Type B pancreatic cell (in vitro differentiated cells): ENCODE measurements at regions not wholly inside any gene's neighbourhood (a gene's known extent, or its start where the extent isn't known, plus 50 kb on each side); places are given as distances from the start of the nearest gene placed in this dataset.
"Not testable (repeated sequence)": the region's sequence is repeated elsewhere in the genome, so short reads cannot be mapped to it uniquely, and the experiment has no call there.

Source experiments
- DNase-seq: peaks from one replicate; pipeline ENCODE4 v3.0.0; 2021; ENCODE audit warnings: mixed read lengths; ENCODE audit not compliant: unreplicated experiment; ENCODE audit errors: extremely low spot score
- H3K27ac Mint-ChIP-seq: 2 replicates; pipeline ENCODE4 v1.8.0; 2021; ENCODE audit warnings: mild to moderate bottlenecking, mixed read lengths
- H3K27me3 Mint-ChIP-seq: 2 replicates; pipeline ENCODE4 v1.8.0; 2021; ENCODE audit warnings: mixed read lengths
- H3K36me3 Mint-ChIP-seq: 2 replicates; pipeline ENCODE4 v1.8.0; 2021; ENCODE audit warnings: mixed read lengths
- H3K4me1 Mint-ChIP-seq: one replicate; pipeline ENCODE4 v1.8.0; 2021; ENCODE audit warnings: mixed read lengths; ENCODE audit not compliant: unreplicated experiment
- H3K4me3 Mint-ChIP-seq: 2 replicates; pipeline ENCODE4 v1.8.0; 2021; ENCODE audit warnings: mild to moderate bottlenecking, mixed read lengths
- H3K9me3 Mint-ChIP-seq: 2 replicates; pipeline ENCODE4 v1.8.0; 2021; ENCODE audit warnings: mixed read lengths
- TF ChIP-seq, protein P1 (sequence below): fragments of 200-600 bp; sonication (generic); conservative IDR thresholded peaks from 2 replicates; pipeline ENCODE4 v1.5.0; 2021; ENCODE audit warnings: antibody characterized with exemption, mild to moderate bottlenecking

DNA sequence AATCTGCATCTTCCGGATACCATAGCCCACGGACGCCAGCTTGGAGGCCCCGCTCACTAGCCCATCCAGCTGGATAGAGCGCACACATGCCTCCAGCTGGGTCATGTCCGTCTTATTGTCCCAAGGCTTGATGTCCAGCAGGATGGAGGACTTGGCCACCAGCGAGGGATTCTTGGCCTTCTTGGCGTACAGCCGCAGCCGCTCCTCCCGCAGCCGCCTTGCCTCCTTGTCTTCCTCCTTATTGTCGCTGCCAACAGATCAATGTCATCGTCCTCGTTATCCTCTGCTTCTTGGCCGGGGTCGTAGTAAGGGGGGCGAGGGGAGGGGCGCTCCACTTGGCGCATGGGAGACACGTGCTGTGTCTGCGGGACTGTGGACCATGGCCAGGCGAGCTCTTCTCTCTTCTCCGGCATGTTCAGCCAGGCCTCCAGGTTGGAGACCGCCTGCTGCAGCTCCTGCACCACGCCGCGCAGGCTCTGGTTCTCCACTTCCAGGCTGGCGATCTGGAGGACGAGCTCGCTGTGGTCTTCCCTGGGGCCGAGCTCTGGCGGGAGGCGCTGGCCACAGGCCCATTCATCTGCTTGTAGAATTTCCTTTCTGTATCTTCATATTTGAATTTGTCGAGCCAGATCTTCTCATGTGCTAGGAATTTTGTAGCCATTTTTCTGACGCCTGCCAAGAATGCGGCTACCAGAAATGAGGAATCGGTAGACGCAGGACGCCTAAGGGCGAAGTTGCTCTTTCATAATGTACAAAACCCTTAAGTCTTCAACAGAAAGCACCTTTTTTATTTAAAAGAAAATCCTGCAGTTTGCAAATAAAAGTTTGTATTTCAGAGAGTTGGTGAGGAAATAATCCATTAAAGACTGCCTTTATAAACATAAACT lies 60.1 kb upstream of the PTPRK start:
- Mint-ChIP-seq H3K4me1 (no peaks in the 10 kb centered on the region), H3K9me3 (no peaks in the 10 kb centered on the region), H3K27me3 (no peaks in the 10 kb centered on the region), H3K36me3 (no peaks in the 10 kb centered on the region), H3K4me3 (no peak overlapping the region), H3K27ac (no peak overlapping the region)
- no peak for DNase-seq
- TF ChIP-seq, protein P1, sequence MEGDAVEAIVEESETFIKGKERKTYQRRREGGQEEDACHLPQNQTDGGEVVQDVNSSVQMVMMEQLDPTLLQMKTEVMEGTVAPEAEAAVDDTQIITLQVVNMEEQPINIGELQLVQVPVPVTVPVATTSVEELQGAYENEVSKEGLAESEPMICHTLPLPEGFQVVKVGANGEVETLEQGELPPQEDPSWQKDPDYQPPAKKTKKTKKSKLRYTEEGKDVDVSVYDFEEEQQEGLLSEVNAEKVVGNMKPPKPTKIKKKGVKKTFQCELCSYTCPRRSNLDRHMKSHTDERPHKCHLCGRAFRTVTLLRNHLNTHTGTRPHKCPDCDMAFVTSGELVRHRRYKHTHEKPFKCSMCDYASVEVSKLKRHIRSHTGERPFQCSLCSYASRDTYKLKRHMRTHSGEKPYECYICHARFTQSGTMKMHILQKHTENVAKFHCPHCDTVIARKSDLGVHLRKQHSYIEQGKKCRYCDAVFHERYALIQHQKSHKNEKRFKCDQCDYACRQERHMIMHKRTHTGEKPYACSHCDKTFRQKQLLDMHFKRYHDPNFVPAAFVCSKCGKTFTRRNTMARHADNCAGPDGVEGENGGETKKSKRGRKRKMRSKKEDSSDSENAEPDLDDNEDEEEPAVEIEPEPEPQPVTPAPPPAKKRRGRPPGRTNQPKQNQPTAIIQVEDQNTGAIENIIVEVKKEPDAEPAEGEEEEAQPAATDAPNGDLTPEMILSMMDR, result no peak

DNA sequence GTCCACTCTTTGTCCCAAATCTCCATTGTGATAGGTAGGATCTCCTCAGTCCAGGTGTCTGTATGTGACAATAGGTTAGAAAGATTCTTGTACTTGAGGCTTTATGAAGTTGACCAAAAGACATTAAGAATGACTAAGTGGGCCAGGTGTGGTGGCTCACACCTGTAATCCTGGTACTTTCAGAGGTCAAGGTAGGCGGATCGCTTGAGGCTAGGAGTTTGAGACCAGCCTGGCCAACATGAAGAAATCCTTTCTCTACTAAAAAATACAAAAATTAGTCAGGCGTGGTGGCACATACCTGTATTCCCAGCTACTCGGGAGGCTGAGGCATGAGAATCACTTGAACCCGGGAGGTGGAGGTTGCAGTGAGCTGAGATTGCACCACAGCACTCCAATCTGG lies 54.9 kb upstream of the PTPRK start:
- not testable (repeated sequence) for H3K27me3 Mint-ChIP-seq

DNA sequence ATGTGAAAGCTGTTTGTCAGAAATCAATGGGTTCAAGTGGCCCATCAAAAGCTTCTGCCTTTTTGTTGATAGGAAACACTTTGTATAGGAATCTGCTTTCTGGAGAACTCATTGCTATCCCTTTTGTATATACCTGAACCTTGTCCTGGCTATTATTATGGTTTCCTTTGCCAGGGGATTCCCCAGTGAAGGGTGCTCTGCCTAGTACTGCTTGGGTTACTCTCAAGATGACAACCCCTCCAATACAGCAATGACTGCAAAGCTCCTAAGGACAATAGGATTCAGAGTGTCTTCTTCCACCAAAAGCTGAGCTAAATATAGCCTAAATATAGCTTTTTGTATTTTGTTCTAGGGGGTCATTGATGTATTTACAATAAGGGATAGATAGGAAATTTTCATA lies 54.0 kb upstream of the PTPRK start:
- Mint-ChIP-seq H3K27ac (no peak overlapping the region), H3K4me3 (no peak overlapping the region), H3K27me3 (no peaks in the 10 kb centered on the region), H3K4me1 (peaks cover 12% of the 10 kb centered on the region), H3K9me3 (peaks cover 2% of the 10 kb centered on the region), H3K36me3 (no peaks in the 10 kb centered on the region)
- TF ChIP-seq, protein P1, result no peak
- DNase-seq, result no peak

More for the DNA sequence above, 54.9 kb upstream of the PTPRK start:
- H3K4me3 Mint-ChIP-seq, H3K9me3 Mint-ChIP-seq, H3K27ac Mint-ChIP-seq, H3K4me1 Mint-ChIP-seq, DNase-seq, H3K36me3 Mint-ChIP-seq: not testable (repeated sequence)

DNA sequence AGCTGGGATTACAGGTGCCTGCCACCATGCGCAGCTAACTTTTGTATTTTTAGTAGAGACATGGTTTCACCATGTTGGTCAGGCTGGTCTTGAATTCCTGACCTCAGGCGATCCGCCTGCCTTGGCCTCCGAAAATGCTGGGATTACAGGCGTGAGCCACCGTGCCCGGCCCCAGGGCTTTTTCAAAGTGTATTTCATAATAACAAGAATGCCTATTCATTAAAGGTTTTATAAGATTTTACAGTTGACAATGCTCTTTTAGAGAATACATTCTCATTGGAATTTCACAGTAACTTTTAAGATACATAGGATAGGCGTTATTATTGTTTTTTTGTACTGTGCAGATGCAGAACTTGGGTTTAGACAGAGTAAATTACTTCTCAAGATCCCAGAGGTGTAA lies 52.6 kb upstream of the PTPRK start:
- no peak for DNase-seq
- H3K36me3 Mint-ChIP-seq, result no peaks in the 10 kb centered on the region
- H3K27me3 Mint-ChIP-seq, result no peaks in the 10 kb centered on the region
- no peak overlapping the region for H3K27ac Mint-ChIP-seq
- H3K4me1 Mint-ChIP-seq, result peaks cover 15% of the 10 kb centered on the region
- H3K4me3 Mint-ChIP-seq, result no peak overlapping the region
- TF ChIP-seq, protein P1, result no peak
- peaks cover 10% of the 10 kb centered on the region for H3K9me3 Mint-ChIP-seq

DNA sequence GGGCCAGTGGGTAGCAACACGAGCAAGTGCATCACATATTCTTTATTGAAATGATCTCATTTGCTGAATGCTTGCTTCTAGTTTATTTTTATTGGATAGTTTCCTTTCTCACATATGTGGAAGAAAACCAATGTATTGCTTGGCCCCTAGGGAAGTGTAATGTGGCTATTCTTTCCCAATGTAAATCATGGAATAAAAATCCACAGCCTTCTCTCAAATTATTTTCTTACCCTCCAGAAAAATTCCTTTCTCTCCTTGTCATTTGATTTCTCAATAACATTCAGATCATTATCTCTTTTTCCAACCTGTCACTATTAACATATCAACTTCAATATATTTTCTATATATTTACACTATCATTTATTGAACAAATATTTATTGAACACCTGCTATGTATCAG lies 51.9 kb upstream of the PTPRK start:
- no peak overlapping the region for H3K4me3 Mint-ChIP-seq
- peaks cover 15% of the 10 kb centered on the region for H3K4me1 Mint-ChIP-seq
- H3K27me3 Mint-ChIP-seq, result no peaks in the 10 kb centered on the region
- H3K27ac Mint-ChIP-seq, result no peak overlapping the region
- TF ChIP-seq, protein P1, result no peak
- peaks cover 10% of the 10 kb centered on the region for H3K9me3 Mint-ChIP-seq
- DNase-seq, result no peak
- H3K36me3 Mint-ChIP-seq, result no peaks in the 10 kb centered on the region

DNA sequence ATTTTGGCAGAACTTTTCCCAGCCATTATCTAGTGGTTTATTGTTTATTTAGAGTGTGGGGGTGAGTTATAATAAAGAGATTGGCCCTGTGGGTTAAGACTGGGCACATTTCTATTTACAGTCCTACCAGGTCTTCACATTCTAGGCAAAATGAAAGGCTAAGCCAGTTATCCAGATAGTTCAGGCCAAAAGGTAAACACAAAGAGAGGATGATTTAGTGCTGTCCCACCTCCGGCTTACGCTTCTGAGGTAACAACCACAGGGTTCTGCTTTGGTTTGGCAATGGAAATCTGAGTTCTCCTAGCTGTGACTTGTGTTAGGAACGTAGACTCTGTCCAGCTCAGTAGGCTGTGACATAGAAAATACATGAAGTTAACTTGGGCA lies 50.3 kb upstream of the PTPRK start:
- peak overlapping the region; percentile 94 for H3K27ac Mint-ChIP-seq

More for the DNA sequence above, 50.3 kb upstream of the PTPRK start:
- H3K4me1 Mint-ChIP-seq, result peaks cover 15% of the 10 kb centered on the region
- TF ChIP-seq, protein P1, result no peak
- peaks cover 10% of the 10 kb centered on the region for H3K9me3 Mint-ChIP-seq
- H3K36me3 Mint-ChIP-seq, result no peaks in the 10 kb centered on the region
- H3K4me3 Mint-ChIP-seq, result peak overlapping the region; percentile 77
- no peak for DNase-seq
- H3K27me3 Mint-ChIP-seq, result no peaks in the 10 kb centered on the region
